Activated CD4-positive, alpha-beta T cell treated with anti-CD3 and anti-CD28 coated beads, Interleukin-2, amount 50 U/mL, for 4 hours (primary cell): ENCODE measurements at regions not wholly inside any gene's neighbourhood (a gene's known extent, or its start where the extent isn't known, plus 50 kb on each side); places are given as distances from the start of the nearest gene placed in this dataset.
A peak's percentile ranks its signal among the peaks of the same experiment; 100 is the strongest.
"Not testable (repeated sequence)": the region's sequence is repeated elsewhere in the genome, so short reads cannot be mapped to it uniquely, and the experiment has no call there.

ENCODE experiments used
- DNase-seq, 2 experiments: peaks; one replicate each; pipeline ENCODE4 v3.0.0-alpha.2; 2020

DNA sequence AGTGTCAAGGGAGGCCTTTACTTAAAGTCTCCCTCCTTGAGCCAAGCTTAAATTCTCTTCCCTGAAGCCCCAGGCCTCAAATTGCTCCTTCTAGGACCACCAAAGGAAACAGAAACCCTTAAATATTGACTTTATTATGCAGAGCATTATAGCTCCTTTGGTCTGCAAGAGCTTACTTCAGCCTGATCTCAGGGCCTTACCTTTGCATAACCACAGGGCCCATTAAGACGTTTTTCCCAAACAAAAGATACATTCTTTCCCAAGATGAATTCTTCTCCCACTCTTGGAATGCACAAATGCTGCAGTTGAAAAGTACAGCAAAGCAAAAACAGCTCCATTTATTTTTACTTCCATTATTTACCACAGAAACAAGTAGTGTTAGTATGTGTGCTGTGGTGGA lies 130.8 kb downstream of the B3GNT2 start:
- no peak for DNase-seq

DNA sequence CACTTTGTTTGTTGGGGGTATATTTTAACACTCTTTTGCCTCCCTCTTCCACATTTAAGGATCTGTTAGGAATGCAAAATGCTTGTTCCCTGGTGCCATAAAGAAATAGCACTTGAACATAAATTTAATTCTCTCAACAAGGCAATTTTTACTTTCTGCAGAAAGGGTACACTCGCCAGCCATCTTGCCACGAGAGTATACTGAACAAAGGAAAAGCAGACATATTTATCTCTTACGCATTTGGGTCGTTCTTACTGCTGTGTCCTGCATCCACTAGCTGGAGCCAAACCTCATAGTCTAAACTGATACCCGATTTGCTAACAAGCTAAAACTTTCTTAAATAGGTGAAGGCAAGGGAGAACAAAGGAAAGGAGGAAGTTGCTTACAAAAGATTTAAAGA lies 129.5 kb downstream of the B3GNT2 start:
- DNase-seq = no peak

DNA sequence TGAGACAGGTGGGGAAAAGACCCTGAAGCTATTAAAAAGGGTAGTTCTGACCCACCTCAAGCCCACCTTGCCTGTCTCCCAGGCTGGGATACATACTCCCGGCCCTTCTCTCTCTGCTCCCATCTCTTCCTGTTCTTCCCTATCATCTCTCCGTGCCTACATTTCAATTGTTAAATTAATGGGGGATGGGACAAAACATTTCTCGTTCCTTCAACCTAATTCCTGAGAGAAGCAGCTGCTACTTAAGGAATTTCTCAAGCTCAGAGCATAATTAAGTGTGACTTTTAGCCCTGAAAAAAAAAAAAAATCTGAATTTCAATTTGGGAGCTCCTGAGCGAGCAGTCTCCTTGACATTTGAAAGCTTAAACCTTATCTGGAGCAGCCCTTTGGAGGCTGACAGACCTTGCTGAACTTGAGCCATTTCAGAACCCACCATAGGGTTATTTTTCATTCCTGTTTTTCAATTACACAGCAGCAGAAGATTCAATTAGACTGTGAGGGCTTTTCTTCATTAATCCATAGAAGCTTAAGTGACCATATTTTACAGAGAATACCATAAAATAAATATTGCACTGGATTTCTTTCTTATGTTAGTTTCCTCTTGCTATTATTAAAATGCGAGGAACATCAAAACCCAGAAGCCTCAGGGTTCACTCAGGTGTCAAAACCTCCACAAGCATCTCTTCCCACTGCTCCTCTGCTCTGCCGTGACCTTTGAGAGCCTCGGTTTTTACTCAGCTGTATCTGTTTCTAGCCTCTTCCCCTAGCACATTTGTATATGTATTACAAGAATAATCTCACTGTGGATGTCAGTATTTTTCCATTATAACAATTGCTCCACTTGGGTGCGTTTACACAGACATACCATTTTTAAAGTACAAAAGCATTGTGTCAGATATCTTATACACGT lies 125.7 kb downstream of the B3GNT2 start:
- DNase-seq = no peak

DNA sequence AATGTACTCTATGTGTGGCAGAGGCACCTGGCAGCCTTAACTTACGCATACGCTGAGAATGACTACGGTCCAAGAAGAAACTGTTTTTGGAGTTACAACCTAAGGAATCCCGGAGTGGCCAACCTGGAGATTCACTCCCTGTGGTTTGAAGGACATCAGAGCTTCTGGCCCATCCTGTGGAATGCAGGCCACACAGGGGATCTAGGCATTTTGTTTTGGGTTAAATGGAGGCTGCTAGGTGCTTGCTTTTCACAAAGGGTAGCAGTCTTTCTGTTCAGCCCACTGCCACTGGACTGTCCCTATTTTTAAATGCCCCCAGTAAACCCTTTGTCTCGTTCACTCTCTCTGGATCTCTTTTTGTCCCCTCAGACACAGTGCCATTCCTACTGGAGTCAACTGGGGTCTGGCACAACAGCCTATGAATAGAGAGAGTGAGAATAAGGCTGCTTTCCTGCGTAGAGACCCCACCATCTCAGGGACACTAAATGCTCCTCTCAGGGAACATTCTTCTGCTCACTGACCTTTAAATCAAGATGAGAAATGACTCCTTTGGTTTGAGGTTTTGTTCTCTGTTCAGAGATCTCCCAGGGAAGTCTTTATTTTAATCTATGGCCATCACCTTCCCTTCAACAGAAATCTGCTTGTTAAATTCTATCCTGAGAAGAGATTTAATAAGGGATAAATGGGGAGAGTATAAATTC lies 124.9 kb downstream of the B3GNT2 start:
- no peak for DNase-seq

DNA sequence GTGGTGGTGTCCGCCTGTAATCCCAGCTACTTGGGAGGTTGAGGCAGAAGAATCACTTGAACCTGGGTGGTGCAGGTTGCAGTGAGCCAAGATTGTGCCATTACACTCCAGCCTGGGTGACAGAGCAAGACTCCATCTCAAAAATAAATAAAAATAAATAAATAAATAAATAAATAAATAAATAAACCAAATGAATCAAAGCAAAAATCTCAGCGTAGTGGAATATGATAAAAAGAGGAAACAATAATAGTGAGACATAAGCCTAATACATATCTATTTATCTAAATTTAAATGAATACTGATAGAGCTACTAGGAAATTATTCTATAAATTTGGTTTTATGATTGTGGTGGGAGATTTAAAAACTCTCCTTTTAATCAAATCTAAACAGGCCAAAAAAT lies 124.2 kb downstream of the B3GNT2 start:
- DNase-seq = not testable (repeated sequence)

DNA sequence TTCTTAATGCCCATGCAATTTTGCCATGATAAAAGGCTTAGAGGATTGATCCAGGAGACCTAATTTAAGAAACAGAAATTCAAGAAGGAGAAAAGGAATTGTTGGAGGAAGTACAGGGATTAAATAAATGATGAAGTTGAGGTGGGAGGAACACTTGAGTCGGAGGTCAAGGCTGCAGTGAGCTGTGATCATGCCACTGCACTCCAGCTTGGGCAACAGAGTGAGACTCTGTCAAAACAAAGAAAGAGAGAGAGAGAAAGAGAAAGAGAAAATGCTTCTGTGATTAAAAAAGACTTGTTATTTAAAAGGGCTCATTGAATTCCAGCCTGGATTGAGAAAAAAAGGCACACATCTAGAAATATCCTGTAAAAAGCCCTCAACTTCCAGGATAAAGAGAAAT lies 123.2 kb downstream of the B3GNT2 start:
- DNase-seq = no peak

DNA sequence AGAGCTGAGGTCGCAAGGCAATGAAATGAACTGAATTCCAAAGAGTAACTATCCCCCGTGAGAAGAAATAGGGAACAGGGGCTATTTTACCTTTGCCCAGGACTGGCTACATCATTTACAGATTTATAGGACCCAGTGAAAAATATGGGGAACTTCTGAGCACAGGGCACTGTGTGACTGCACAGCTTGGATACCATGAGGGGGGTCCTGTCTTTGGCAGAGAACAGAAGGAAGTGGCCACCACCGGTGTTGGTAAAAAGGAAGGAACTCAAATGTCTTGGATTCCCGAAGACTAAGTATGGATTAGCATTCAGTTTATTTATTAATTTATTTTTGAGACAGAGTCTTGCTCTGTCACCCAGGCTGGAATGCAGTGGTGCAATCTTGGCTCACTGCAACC lies 119.6 kb downstream of the B3GNT2 start:
- DNase-seq = no peak

DNA sequence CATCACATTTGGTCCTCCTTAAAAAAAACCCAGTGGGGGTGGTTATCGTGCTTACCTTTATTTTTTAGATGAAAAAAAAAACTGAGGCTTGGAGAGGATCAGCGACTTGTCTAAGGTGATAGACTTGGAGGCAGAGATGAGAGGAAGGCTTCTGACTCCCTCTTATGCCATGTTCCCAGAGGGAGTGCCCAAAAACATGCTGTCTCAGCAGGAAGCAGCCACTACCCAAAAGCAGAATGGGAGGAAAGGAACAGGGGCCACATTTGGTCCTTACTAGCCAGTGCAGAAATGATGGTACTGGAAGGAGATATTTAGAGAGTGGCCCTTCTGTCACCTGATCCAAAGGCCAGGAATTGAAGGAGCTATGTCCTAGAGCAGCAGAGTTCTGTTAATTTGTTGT lies 118.4 kb downstream of the B3GNT2 start:
- no peak for DNase-seq

DNA sequence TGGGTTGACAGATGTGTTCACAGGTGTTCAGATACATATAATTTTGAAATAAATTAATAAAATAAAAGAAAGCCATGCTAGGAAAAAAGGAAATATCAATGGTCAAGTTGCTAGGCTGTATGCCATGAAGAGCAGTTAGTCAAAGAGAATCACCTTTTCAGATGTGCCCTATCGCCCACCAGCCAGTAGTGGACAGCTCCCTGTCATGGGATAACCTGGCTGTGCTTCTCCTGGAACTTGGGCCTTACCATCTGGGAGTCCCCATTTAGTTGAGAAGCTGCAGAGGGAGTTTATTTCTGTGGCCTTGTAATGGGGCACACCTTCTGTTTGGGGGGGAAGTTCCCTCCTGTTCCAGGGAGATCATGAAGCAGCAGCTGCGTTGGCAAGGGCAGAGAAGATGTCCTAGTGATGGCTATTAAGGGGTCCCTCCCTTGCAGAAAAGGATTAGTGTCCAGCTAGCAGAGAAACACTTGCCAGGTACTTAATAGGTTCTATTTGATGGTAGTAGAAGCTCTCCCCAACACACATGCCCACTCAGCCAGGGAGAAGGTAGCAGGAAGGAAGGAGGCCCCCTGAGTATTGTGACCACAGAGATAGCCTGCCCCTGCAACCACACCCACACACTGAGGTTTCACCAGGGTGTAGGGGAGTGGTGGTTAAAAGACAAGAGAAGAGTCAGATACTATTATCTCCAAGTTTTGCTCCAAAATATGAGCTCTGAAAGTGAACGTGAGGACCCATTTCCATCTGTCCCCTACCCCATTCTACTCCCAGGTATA lies 117.7 kb downstream of the B3GNT2 start:
- no peak for DNase-seq

DNA sequence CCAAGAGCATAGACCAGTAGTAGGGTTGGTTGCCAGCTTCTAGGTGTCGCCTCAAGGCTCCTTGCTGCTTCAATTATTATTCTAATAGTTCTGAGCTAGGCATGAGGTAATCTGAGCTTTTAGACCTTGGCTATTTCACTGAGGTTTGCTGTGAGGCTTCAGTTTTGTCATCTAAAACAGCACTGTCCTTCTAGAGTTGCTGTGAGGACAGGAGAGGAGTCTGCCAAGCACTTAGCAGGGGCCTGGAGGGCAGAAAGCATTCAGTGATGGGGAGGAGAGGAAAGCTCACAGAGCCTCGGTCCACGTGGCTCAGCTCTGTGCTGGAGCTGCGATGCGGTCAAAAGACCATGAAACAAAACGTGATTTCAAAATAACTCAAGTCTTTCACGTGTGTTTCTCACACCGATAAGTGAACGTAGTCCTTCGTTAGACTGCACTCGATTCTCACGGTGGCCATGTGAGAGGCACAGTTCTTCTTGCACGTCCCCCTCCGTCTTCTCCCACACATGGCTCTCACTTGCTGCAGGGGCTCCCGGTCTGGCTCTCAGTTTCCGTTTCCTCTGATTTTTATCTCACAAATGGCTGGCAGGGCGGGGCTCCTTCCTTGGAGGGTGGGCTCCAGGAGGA lies 113.7 kb downstream of the B3GNT2 start:
- no peak for DNase-seq

DNA sequence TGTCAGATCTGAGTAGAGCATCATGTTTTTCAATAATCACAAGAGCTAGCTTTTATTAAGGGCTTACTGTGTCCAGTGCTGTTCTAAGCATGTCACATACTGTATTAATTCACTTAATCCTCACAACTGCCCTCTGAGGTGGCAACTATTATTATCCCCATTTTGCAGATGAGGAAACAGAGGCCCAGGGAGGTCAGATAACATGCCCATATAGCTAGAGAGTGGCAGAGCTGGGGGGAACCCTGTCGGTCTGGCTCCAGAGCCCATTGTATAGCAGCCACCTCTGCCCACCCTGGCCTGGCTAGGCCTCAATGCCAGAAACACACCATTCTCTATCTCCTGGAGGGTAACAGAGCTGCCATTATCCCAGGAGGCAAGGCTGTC lies 113.2 kb downstream of the B3GNT2 start:
- no peak for DNase-seq

DNA sequence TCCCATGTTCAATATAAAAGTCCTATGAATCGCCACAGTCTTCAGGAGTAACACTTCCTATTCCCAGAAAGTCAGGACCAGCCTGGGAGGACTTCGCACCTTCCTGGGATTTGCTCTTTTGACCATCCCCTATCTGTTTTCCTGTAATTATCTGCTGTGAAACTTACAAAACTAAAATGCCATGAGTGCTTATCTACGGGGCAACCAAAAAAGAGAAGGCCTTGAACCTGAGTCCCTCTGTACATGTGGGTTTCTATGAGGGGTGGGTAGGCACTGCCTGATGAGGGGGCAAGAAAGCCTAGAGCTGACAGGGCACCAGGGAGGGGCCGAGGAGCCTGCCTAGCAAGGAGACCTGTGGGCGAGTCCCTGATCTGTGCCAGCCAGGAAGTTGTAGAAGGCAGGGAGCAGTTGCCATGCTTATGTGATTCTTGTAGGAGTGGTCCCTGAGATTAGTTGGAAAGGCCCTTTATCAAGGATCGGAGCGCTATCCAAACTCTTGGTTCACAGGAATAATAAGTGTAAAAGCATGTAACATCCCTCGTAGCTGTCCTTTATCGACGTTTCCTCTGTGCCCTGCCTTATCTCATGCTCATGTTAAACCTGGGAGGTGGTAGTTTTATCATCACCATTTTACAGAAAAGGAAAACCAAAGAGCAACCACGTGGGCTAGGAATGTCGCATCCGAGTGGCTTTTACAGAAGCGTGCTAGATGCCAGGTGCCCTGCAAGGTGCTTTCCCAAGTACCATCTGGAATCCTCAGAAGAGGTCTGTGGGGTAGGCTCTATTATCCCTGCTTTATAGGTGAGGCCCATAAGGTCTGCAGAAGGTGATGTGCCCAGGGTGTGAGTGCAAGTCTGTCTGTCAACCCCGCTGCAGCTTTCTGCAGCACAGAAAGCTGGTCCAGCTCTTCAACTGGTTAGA lies 111.8 kb downstream of the B3GNT2 start:
- no peak for DNase-seq

DNA sequence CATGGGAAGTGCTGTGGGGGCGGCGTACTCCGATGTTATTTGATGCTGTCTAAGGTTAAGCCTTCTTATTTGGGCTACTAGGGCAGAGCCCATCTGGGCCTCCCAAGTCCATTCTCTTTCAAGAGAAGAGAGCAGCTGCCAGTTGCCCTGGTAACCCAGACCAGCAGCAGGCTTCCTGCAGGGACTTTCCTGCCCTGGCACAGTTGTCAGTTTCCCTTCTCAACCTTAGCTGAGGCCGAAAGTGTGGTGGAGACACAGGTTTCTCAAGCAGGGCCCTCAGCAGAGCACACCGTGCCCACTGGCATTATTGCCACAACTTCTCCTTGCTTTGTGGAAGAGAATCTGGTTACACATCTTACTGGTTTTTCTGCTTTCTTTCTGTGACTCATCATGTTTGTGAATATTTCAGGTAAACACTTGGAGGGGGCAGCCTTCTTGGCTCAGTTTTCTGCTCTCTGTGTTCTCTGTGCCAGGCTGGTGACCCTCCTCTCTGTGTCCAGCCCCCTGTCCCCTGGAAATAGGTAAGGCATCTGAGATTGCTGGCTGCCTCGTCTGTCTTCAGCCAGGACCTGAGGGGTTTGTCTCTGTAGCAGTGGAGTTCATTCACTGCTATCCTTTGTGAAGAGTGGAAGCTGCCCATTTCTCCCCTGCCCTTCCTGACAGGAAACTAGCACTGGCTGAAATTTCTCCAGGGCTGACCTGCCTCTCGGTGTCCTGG lies 111.0 kb downstream of the B3GNT2 start:
- no peak for DNase-seq

DNA sequence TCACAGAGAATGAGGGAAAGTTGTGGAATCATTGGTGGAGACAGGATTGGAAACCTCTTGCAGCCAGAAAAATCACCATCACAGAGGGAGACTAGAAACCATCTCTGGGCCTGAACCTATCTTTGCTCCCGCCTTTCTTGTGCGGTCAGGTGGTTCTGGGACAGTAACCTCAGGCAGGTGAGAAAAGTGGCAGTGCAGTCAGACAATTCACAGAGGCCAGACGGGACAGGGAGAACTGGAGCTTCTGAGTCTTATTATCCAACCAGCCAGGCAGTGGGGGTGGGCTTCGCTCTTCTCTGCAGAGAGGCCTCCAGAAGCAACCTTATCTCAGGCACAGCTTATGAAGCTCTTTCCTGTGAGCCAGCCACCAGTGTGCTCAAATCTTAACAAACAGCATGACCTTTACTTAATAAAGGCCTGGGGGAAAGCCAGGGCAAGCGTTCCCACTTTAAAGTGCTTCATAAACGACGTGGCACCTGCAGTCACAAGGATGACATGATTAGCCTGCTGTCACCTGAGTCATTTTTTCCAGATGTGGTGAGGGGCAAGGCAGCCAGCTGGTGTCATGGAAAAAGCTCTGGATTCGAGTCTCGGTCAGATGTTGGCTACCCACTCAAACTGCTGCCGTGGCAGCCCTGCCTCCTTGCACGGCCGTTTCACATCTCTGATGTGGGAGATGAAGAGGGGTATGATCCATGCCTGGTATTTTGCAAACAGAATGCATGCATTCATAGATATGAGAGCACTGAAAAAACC lies 109.7 kb downstream of the B3GNT2 start:
- peak; percentile 42 to 59 for DNase-seq

DNA sequence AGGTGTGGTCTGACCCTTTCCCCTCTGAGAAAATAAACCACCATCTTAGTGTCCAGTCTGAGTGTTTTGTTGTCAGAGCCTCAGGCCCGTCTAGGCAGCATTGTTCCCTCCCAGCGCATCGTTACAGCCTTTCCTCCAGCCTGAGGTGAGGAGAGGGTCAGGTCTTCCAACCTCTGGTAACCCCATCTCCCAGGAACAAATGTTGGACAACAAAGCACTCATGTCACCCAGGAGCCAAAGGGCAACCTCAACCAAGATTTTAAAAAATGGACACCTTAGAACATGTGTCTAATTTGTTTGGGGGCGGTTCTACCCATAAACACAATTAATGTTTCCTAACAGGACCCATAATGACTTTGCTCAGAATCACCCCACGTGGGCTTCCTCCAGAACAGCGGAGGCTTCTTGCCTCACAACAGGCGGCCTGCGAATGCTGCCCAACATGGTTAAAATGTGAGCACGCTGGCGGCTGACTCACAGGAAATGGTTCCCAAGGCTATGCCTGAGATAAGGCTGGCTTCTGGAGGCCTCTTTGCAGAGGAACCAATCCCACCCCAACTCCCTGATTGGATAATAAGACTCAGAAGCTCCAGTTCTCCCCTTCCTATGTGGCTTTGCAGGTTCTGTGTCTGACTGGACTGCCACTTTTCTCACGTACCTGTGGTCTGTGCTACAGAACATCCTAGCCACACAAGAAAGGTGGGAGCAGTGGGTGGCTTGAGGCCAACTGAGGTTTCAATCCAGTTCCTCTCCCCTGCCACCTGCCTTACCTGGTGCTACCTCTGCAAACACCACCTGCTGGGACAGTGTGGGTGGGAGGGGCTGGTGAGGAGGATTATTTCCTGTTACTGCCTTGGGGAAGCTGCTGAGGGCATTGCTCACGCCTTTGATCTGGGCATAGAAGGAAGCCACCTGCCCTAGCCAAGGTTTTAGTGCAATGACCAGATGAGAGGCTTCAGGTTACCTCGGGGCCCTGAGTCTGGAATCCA lies 108.8 kb downstream of the B3GNT2 start:
- DNase-seq = no peak

DNA sequence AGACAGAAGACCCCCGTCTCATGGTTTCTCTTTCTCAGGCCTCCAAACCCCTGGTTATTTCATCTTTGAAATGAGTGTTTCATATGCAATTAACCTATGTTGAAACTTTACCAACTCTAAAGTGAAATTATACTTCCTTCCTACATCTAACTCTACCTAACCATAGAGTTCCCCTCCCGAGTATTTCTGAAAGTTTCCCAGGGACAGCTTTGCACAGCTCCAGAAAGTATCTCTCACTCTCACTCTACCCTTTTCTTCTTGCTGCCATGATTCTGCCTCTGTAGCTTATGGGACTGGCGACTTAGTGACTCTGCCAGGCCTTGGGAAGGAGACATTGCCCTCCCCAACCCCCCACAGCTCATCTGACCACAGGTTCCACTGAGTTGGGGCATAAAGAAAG lies 107.9 kb downstream of the B3GNT2 start:
- no peak for DNase-seq

DNA sequence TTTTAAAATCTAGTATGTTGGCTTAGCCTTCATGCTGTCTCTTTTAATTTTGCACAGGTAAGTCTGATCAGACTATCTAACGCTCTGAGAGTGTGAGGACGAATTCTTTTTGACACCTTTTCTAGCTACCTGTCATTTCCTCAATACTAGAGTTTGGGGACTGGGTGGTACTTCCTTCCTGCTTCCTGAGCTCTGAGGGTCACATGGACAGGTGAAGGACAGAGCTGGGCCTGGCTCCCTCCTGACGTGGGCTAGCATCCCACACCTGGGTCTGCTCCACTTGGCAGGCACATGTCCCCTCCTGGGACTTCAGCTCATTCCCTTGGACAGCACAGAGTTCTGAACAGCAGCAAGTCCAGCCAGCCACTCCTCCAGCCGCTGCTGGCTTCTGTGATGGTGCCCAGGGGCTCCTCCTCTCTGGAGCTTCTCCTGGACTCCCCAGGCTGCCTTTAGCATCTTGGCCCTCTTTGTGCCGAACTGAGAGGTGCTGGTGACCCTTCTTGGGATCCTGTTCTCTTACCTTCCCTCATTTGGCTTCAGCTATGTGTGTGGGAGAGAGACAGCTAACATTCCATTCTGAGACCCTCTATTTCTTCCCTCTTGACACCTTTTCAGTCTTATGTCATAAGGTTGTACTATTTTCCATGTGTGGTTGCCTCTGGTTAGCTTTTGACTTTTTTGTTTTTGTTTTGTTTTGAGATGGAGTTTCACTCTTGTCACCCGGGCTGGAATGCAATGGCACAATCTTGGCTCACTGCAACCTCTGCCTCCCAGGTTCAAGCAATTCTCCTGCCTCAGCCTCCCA lies 106.9 kb downstream of the B3GNT2 start:
- DNase-seq = no peak

DNA sequence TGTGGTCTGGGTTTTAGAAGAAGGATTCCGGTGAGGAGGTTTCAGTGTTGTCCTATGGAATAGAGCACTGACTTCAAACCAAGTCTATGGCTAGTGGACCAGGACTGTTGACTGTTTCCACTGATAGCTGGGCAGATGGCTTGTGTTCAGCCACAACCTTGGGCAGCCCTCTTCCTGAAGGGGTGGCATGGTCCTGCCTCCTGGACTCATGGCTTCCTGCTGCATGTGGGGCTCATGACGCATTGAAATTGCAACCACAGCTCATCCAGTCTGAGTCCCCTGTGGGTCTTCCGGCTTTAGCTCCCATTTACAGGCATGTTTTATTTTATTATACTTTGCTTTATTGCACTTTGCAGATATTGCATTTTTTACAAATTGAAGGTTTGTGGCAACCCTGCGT lies 105.0 kb downstream of the B3GNT2 start:
- no peak for DNase-seq
